Tibial artery (tissue), 4 donors: ENCODE measurements at regions not wholly inside any gene's neighbourhood (a gene's known extent, or its start where the extent isn't known, plus 50 kb on each side); places are given as distances from the start of the nearest gene placed in this dataset.

Source experiments
- DNase-seq, 2 donors: peaks; one replicate each; pipeline ENCODE4 v3.0.0-alpha.2; 2019
- H3K27ac ChIP-seq, 2 donors: fragments of 200-600 bp; sonication (generic) in 1 of 2; 1 replicate in 1 of 2; 2 replicates in 1 of 2; pipeline ENCODE4 v1.5.1; 2018 to 2019; ENCODE audit warnings: mild to moderate bottlenecking in 1 of 2
- H3K27me3 ChIP-seq, 2 donors: fragments of 200-600 bp; sonication (generic) in 1 of 2; one replicate each; pipeline versions ENCODE4 v1.5.1 to v1.6.0; 2016 to 2019
- H3K36me3 ChIP-seq, 3 donors: fragments of 200-600 bp; sonication (generic) in 2 of 3; one replicate each; pipeline ENCODE4 v1.5.1; 2016 to 2019; ENCODE audit warnings: mild to moderate bottlenecking in 2 of 3
- H3K4me1 ChIP-seq, 4 donors: fragments of 200-600 bp; sonication (generic) in 2 of 4; 1 replicate in 3 of 4; 2 replicates in 1 of 4; pipeline ENCODE4 v1.5.1; 2016 to 2019
- H3K4me3 ChIP-seq, 2 donors: fragments of 200-600 bp; sonication (generic) in 1 of 2; 1 replicate in 1 of 2; 2 replicates in 1 of 2; pipeline ENCODE4 v1.5.1; 2018 to 2019; ENCODE audit warnings: mild to moderate bottlenecking in 2 of 2
- H3K9me3 ChIP-seq, 3 donors: fragments of 200-600 bp; sonication (generic) in 1 of 3; one replicate each; pipeline ENCODE4 v1.5.1; 2016 to 2019
- CTCF ChIP-seq, 2 experiments: fragments of 200-600 bp in 1 of 2; fragments of 450-650 bp in 1 of 2; IDR thresholded peaks; one replicate each; pipeline ENCODE4 v1.5.1; 2017 to 2019; ENCODE audit warnings: antibody characterized with exemption in 2 of 2, mild to moderate bottlenecking in 1 of 2, moderate library complexity in 1 of 2
- intact Hi-C: fragments of 100-400 bp; cut with DNase I; formaldehyde crosslinking; loops from one replicate; pipeline ENCODE4 v1.15.0; 2023; ENCODE audit warnings: low total_unique reads

- no peak for TF ChIP-seq CTCF (IDR thresholded peaks at IDR 0.05)
- H3K4me3 ChIP-seq, result no peak overlapping the region
These were observed 83.6 kb downstream of the PLEKHG1 start for GRCh38 chr6:150683320-150683719.

GRCh38 chr6:150684161-150684560, 84.5 kb downstream of the PLEKHG1 start:
- Histone ChIP-seq H3K4me3 (no peak overlapping the region), H3K27me3 (no peaks in the 10 kb centered on the region), H3K4me1 (peaks cover 0 to 11% (median 3%) of the 10 kb centered on the region in 4 donors), H3K9me3 (no peaks in the 10 kb centered on the region), H3K27ac (no peak overlapping the region), H3K36me3 (no peaks in the 10 kb centered on the region)
- TF ChIP-seq CTCF (IDR thresholded peaks at IDR 0.05), result no peak
- intact Hi-C loops, result no loop called here
- no peak for DNase-seq

More at GRCh38 chr6:150683320-150683719, 83.6 kb downstream of the PLEKHG1 start:
- Histone ChIP-seq H3K4me1 (peaks cover 0 to 11% (median 3%) of the 10 kb centered on the region in 4 donors), H3K27me3 (no peaks in the 10 kb centered on the region), H3K27ac (no peak overlapping the region), H3K36me3 (no peaks in the 10 kb centered on the region), H3K9me3 (no peaks in the 10 kb centered on the region)
- DNase-seq, result no peak
- intact Hi-C loops, result no loop called here

- intact Hi-C loops, result no loop called here
- no peak for DNase-seq
These were observed 85.2 kb downstream of the PLEKHG1 start for GRCh38 chr6:150684714-150685459.

GRCh38 chr6:150685860-150686259, 86.2 kb downstream of the PLEKHG1 start:
- DNase-seq, result no peak
- Histone ChIP-seq H3K27ac (no peak overlapping the region), H3K4me3 (no peak overlapping the region)

More at GRCh38 chr6:150684714-150685459, 85.2 kb downstream of the PLEKHG1 start:
- no peak for TF ChIP-seq CTCF (IDR thresholded peaks at IDR 0.05)
- no peaks in the 10 kb centered on the region for H3K36me3 ChIP-seq
- H3K4me1 ChIP-seq, result peaks cover 0 to 11% (median 3%) of the 10 kb centered on the region in 4 donors
- no peak overlapping the region for H3K27ac ChIP-seq
- H3K27me3 ChIP-seq, result no peaks in the 10 kb centered on the region
- no peaks in the 10 kb centered on the region for H3K9me3 ChIP-seq
- no peak overlapping the region for H3K4me3 ChIP-seq

GRCh38 chr6:150686566-150686965, 86.9 kb downstream of the PLEKHG1 start:
- no peak overlapping the region for H3K4me3 ChIP-seq
- intact Hi-C loops, result no loop called here
- H3K27me3 ChIP-seq, result no peaks in the 10 kb centered on the region
- no peaks in the 10 kb centered on the region for H3K36me3 ChIP-seq
- H3K9me3 ChIP-seq, result no peaks in the 10 kb centered on the region
- no peak for TF ChIP-seq CTCF (IDR thresholded peaks at IDR 0.05)
- H3K4me1 ChIP-seq, result peaks cover 0 to 11% (median 3%) of the 10 kb centered on the region in 4 donors
- DNase-seq, result no peak
- H3K27ac ChIP-seq, result no peak overlapping the region

More at GRCh38 chr6:150685860-150686259, 86.2 kb downstream of the PLEKHG1 start:
- no peaks in the 10 kb centered on the region for H3K9me3 ChIP-seq
- peaks cover 0 to 11% (median 3%) of the 10 kb centered on the region in 4 donors for H3K4me1 ChIP-seq
- no peaks in the 10 kb centered on the region for H3K27me3 ChIP-seq
- no peaks in the 10 kb centered on the region for H3K36me3 ChIP-seq
- intact Hi-C loops, result no loop called here
- peak in 1 of 2 experiments; percentile 14 for TF ChIP-seq CTCF (IDR thresholded peaks at IDR 0.05)
